Esophagus squamous epithelium (tissue), 4 donors: ENCODE measurements at regions not wholly inside any gene's neighbourhood (a gene's known extent, or its start where the extent isn't known, plus 50 kb on each side); places are given as distances from the start of the nearest gene placed in this dataset.

Source experiments
- CTCF ChIP-seq, 6 experiments: fragments of 450-650 bp in 4 of 6; fragments of 200-600 bp in 2 of 6; sonication (generic) in 2 of 6; IDR thresholded peaks; one replicate each; pipeline ENCODE4 v1.5.1; 2016 to 2019; ENCODE audit warnings: antibody characterized with exemption in 6 of 6, mild to moderate bottlenecking in 4 of 6, moderate library complexity in 4 of 6
- POLR2A ChIP-seq, 4 donors: fragments of 450-650 bp; IDR thresholded peaks; one replicate each; pipeline ENCODE4 v1.6.1; 2017; ENCODE audit warnings: antibody characterized with exemption in 4 of 4, mild to moderate bottlenecking in 4 of 4, moderate library complexity in 3 of 4

- no peak for TF ChIP-seq POLR2A (IDR thresholded peaks at IDR 0.05)
- no peak for TF ChIP-seq CTCF (IDR thresholded peaks at IDR 0.05)
These were observed 246.6 kb upstream of the CCNG1 start for GRCh38 chr5:163190784-163191183.
